HG03025 (cell line): ENCODE measurements at regions not wholly inside any gene's neighbourhood (a gene's known extent, or its start where the extent isn't known, plus 50 kb on each side); places are given as distances from the start of the nearest gene placed in this dataset.

Source experiments
- ATAC-seq: cut with Tn5 transposase; IDR thresholded peaks from one replicate; pipeline ENCODE4 v1.9.1; 2021; ENCODE audit warnings: mild to moderate bottlenecking, moderate library complexity; ENCODE audit not compliant: unreplicated experiment, low FRiP score

GRCh38 chr1:219478811-219479210, 134.1 kb downstream of the ZC3H11B start:
- ATAC-seq = no peak

GRCh38 chr1:219477861-219478260, 135.0 kb downstream of the ZC3H11B start:
- ATAC-seq = no peak

DNA sequence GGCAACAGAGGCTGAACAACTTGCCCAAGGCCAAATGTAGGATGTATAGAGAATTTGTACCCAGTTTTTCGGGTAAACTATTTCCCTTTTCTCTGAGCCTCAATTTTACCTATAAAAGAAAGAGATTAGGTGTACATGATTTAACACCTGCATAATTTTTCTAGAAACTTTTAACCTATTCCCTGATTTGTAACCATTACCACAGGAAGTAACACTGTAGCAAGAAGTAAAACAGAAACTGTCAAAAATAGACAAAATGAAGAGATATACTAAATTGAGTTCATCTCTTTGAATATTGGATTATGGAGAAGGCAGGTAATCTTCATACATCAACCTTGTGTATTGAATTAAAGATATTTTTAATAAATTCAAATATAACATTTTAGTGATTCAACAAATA, 136.2 kb downstream of the ZC3H11B start:
- ATAC-seq = no peak

- peak; percentile 82 for ATAC-seq
Observed at GRCh38 chr1:219476116-219476515, 136.8 kb downstream of the ZC3H11B start.

GRCh38 chr1:219472596-219472995, 140.3 kb downstream of the ZC3H11B start:
- ATAC-seq = peak; percentile 44

- ATAC-seq = no peak
Observed at GRCh38 chr1:219467524-219467923, 145.4 kb downstream of the ZC3H11B start.

- ATAC-seq = no peak
Observed at GRCh38 chr1:219466766-219467165, 146.1 kb downstream of the ZC3H11B start.

DNA sequence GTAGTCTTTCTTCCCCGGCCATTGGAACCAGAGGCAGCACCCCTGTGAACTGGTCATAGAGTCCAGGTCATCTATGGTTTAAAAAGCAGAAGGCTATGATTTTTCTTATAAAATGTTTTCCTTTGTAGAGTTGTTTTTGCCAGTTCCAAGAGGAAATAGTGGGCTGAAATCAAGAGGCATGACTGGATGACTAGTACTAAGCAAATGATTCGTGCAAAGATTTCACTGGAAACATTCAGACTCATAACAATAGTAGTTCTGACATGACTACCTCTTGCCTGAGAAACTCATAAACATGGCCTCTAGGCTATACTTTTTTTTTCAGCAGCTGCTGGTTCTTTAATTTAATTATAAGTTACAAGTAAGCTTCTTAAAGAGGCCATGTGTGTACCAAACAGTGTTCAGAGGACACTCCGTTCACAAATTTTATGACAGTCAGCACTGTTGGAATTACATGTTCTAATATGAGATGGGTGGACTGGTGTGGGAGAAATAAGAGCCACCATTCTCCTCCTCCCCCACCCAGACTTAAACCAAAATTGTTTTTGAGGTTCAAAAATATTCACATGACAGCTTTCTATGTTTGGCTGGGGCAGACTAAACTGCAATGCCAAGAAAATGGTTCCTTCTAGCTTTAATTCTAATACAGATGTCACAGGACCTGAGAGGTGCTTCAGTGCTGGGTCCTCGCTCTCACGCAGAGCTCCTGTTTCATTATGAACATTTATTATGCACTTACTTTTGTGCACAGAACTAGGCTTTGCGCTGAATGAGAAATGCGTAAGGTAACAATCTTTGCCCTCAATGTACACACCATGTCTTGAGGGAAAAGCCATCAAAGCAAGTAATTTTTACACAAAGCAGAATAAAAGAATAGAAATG, 147.5 kb downstream of the ZC3H11B start:
- peak; percentile 41 for ATAC-seq

- ATAC-seq = no peak
Observed at GRCh38 chr1:219463636-219464035, 149.3 kb downstream of the ZC3H11B start.

- no peak for ATAC-seq
Observed at GRCh38 chr1:219461981-219462400, 150.9 kb downstream of the ZC3H11B start.

GRCh38 chr1:219460896-219461815, 151.7 kb downstream of the ZC3H11B start:
- peak; percentile 70 for ATAC-seq

DNA sequence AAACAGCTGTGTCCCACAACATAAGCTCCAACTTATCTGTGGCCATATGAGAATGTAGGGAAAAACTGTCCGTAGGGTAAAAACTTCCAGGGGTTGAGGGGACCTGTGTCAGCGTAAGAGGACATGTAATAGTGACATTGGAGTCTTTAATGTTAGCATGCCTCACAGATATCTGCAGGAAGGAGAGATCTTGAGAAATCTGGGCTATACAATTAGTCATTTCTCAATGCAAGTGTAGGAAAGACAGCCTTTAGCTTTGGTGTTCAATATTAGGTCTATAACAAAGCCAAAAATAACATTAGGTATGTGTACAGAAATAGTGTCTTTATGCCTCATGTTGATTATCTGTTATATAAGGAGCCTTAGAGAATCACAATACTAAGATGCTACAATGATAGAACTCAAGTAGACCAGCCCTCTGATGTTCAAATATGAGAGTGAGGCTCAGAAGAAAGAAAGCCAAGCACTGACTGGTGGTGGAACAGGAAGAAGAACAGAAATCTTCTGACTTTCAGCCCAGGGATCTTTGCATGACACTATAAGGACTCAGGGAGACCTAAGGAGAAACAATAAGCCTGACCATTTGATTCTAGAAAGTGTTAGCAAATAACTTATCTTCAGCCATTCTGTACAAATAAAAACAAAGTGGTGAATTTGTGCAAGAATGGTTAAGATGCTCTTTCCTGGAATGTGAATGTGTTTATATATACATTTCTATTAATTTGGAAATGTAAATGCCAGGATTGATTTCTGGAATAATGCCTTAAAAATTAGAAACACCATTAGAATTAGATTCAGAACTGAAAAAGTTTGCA, 152.6 kb downstream of the ZC3H11B start:
- ATAC-seq = no peak

DNA sequence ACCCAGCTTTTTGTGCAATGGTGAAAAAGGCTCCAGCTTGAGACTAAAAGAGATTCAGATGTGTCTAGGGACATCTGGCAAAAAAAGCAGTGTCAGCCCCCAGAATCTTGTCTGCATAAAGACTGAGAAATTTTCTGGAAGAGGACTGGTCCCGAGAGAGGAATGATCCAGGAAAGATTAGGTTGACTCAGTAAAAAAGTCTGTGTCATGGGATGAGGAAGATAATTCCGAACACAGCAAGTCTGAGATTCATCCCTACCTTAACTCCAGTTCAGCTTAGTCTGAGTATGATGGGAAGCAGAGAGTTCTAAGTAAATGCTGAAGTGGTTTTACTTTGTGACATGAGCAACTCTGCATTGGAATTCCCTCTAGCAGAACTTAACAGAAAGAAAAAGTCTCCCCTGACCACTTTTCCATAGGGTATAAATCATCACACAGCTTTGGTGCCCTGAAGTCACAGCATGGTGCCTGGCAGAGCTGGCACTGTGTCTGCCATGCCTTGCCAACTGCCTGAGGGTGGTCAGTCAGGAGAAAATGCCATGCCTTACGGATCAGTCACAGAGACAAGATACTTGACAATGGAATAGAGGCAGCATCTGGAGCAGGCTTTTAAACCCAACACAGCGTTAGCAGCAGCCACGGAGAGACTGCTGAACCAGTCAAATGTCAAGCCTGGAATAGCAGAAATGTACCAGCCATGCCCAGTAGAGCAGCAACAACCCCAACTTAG, 153.4 kb downstream of the ZC3H11B start:
- no peak for ATAC-seq

GRCh38 chr1:219446288-219446687, 166.6 kb downstream of the ZC3H11B start:
- no peak for ATAC-seq

DNA sequence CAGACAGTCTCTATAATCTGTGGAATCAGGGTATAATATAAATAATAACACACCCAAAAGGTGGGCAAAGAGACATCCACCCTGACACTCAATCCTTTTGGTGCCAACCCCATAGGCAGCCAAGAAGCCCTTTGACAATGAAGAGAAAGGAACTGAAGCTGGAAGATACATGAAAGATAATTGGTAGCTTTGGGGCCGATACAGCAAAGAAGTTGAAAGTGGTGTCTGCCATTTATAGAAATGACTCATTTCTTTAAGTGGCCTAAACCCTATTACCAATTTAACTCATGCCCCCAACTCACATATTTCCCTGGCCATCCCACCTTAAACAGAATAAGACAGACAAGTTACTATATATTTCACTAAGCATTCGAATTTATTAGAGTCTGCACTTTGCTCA, 167.0 kb downstream of the ZC3H11B start:
- ATAC-seq = no peak

DNA sequence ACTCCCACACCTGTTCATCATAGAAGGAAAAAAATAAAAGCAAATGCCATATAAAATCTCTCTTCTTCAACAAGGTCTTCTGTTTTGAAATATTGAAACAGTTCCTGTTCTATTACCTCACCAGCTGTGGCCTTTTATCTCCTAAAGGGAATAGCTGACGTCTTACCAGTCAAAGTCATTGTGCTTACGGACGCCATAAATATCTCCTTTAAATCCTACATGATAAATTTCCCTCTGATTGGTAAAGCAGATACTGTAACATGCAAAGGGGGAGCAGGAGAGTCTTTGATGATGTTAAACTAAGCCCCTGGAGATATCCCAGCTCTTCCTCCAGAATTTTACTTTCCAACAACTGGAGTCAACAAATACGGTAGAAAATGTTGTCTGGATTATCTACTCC, 168.4 kb downstream of the ZC3H11B start:
- ATAC-seq = no peak

- no peak for ATAC-seq
Observed at GRCh38 chr1:219443763-219444162, 169.1 kb downstream of the ZC3H11B start.

GRCh38 chr1:219442611-219443061, 170.3 kb downstream of the ZC3H11B start:
- no peak for ATAC-seq

GRCh38 chr1:219441884-219442283, 171.0 kb downstream of the ZC3H11B start:
- no peak for ATAC-seq

DNA sequence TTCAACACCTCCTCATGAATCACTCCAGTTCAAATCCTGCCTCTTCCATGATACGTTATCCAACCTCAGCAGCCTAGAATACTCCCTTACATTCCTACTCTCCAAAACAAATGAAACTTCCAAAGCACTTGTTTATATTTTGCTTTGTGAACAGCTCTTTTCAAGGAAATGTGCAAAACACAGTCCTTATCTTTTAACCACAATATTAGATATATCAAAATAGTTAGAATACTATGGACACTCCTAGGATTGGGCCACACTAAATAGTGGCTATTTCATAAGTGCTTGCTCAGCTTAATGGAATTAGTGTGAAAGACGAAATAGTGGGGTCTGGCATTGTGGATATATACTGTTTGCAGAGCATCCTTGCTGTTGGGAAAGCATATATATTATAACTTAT, 173.5 kb downstream of the ZC3H11B start:
- ATAC-seq = no peak
